Endothelial cell of umbilical vein (primary cell): ENCODE measurements at regions not wholly inside any gene's neighbourhood (a gene's known extent, or its start where the extent isn't known, plus 50 kb on each side); places are given as distances from the start of the nearest gene placed in this dataset.

ENCODE experiments used
- BruUV-seq: library from RNA; stranded (reverse); fragments of 400-500 nt; replicated peaks from 2 replicates; lab custom pipeline; 2021; lab: Mats Ljungman, UMichigan
- CTCF ChIA-PET: fragments of 300-600, 350-600 bp; sonication (Branson Sonifier 250); formaldehyde crosslinking; loops from one replicate; lab custom pipeline; 2021; ENCODE audit warnings: antibody characterized with exemption, inconsistent platforms; lab: Charles Lee
- POLR2A ChIA-PET: fragments of 300-600, 350-600 bp; sonication (Branson Sonifier 250); formaldehyde crosslinking; loops from one replicate; lab custom pipeline; 2021; ENCODE audit warnings: antibody characterized with exemption, inconsistent platforms; lab: Charles Lee
- DNase-seq: peaks from one replicate; pipeline ENCODE4 v3.0.0-alpha.2; 2011; ENCODE audit warnings: low read depth, low spot score
- FAIRE-seq: peaks from 2 replicates; lab custom pipeline; 2011; peaks lifted over from hg19 to GRCh38; lab: Jason Lieb, UNC
- H2AFZ ChIP-seq: 2 replicates; pipeline ENCODE4 v1.6.0; 2012; ENCODE audit warnings: low read depth, low read length, control low read depth, inconsistent platforms
- H3K27ac ChIP-seq: 2 replicates; pipeline ENCODE4 v1.5.1; 2011; ENCODE audit warnings: low read depth, mild to moderate bottlenecking, control low read depth, low read length, moderate library complexity; ENCODE audit not compliant: insufficient read depth
- H3K27me3 ChIP-seq, 2 experiments: 2 replicates each; pipeline versions ENCODE4 v1.6.0 to v1.6.1; 2011; ENCODE audit warnings: low read length in 2 of 2, mixed read lengths in 1 of 2; ENCODE audit not compliant: control insufficient read depth in 2 of 2, insufficient read depth in 2 of 2
- H3K36me3 ChIP-seq, 2 experiments: 2 replicates in 1 of 2; 3 replicates in 1 of 2; pipeline ENCODE4 v1.5.1; 2011; ENCODE audit warnings: low read length in 2 of 2, mild to moderate bottlenecking in 1 of 2, moderate library complexity in 1 of 2; ENCODE audit not compliant: control insufficient read depth in 2 of 2, insufficient read depth in 2 of 2; ENCODE audit errors: extremely low read depth in 1 of 2
- H3K4me1 ChIP-seq: 3 replicates; pipeline ENCODE4 v1.5.1; 2011; ENCODE audit warnings: mild to moderate bottlenecking, low read length; ENCODE audit not compliant: control insufficient read depth, insufficient read depth; ENCODE audit errors: extremely low read depth
- H3K4me2 ChIP-seq: 2 replicates; pipeline ENCODE4 v1.6.1; 2011; ENCODE audit warnings: low read length, control low read depth, mixed read lengths; ENCODE audit not compliant: insufficient read depth
- H3K4me3 ChIP-seq, 3 experiments: fragments of 200-600 bp in 1 of 3; sonication (generic), shearing (Covaris generic) in 1 of 3; replicated peaks in 1 of 3; 2 replicates each; pipeline ENCODE4 v1.5.1; 2011 to 2016; ENCODE audit warnings: control low read depth in 3 of 3, low read length in 3 of 3, mild to moderate bottlenecking in 2 of 3, inconsistent platforms in 1 of 3, low read depth in 1 of 3, moderate library complexity in 1 of 3; ENCODE audit not compliant: insufficient read depth in 1 of 3
- H3K79me2 ChIP-seq: 2 replicates; pipeline ENCODE4 v1.6.0; 2012; ENCODE audit warnings: low read length, inconsistent platforms; ENCODE audit not compliant: control insufficient read depth, insufficient read depth
- H3K9ac ChIP-seq: replicated peaks from 2 replicates; pipeline ENCODE3; 2011; ENCODE audit warnings: low read length, control low read depth; ENCODE audit not compliant: insufficient read depth; ENCODE audit errors: extremely low read depth
- H3K9me1 ChIP-seq: replicated peaks from 3 replicates; pipeline ENCODE4 v1.6.0; 2011; ENCODE audit warnings: mild to moderate bottlenecking, low read length; ENCODE audit not compliant: control insufficient read depth, insufficient read depth; ENCODE audit errors: extremely low read depth
- H3K9me3 ChIP-seq: replicated peaks from 2 replicates; pipeline ENCODE4 v1.5.1; 2012; ENCODE audit warnings: low read length, inconsistent platforms; ENCODE audit not compliant: control insufficient read depth, insufficient read depth
- H4K20me1 ChIP-seq: replicated peaks from 2 replicates; pipeline ENCODE3; 2011; ENCODE audit warnings: mild to moderate bottlenecking, low read length; ENCODE audit not compliant: control insufficient read depth, insufficient read depth; ENCODE audit errors: extremely low read depth
- EZH2 ChIP-seq: IDR thresholded peaks from 2 replicates; pipeline ENCODE4 v1.6.1; 2012; ENCODE audit warnings: borderline replicate concordance, low read depth, mild to moderate bottlenecking, moderate library complexity, low read length, inconsistent platforms; ENCODE audit not compliant: severe bottlenecking
- FOS ChIP-seq: IDR thresholded peaks from 2 replicates; pipeline ENCODE4 v1.6.1; 2011; ENCODE audit warnings: mild to moderate bottlenecking, low read length, moderate library complexity, borderline replicate concordance; ENCODE audit not compliant: insufficient read depth
- GATA2 ChIP-seq: IDR thresholded peaks from 2 replicates; pipeline ENCODE4 v1.7.0; 2011; ENCODE audit warnings: low read depth, mild to moderate bottlenecking, moderate library complexity, mixed read lengths, low read length; ENCODE audit not compliant: insufficient read length, insufficient read depth
- JUN ChIP-seq: IDR thresholded peaks from 2 replicates; pipeline ENCODE4 v1.6.1; 2011; ENCODE audit warnings: borderline replicate concordance, low read depth; ENCODE audit not compliant: insufficient read length, insufficient read depth
- MAX ChIP-seq: IDR thresholded peaks from 2 replicates; pipeline ENCODE4 v1.6.1; 2011; ENCODE audit not compliant: insufficient read depth, insufficient read length
- MYC ChIP-seq: IDR thresholded peaks from one replicate; pipeline ENCODE4 v1.6.1; 2011; ENCODE audit warnings: mild to moderate bottlenecking, low read depth, low read length
- POLR2A ChIP-seq: IDR thresholded peaks from 2 replicates; pipeline ENCODE4 v1.6.1; 2012; ENCODE audit warnings: low read depth, mild to moderate bottlenecking, control low read depth, low read length
- POLR2AphosphoS5 ChIP-seq: IDR thresholded peaks from 2 replicates; pipeline ENCODE4 v1.6.1; 2012; ENCODE audit warnings: low read depth, mild to moderate bottlenecking, control low read depth, low read length, moderate library complexity; ENCODE audit not compliant: insufficient read depth
- dilution Hi-C: fragments of 300-500 bp; cut with MboI; formaldehyde crosslinking; loops from one replicate; pipeline ENCODE4 v1.15.0; 2019; ENCODE audit warnings: low sequenced_read_pairs; ENCODE audit not compliant: extremely low pct_ligation_motif_present
- intact Hi-C: fragments of 100-400 bp; cut with micrococcal nuclease; formaldehyde crosslinking; loops from one replicate; pipeline ENCODE4 v1.10.0; 2022
- TF ChIP-seq, protein P1 (sequence below), 2 donors: IDR thresholded peaks; 1 replicate in 1 of 2; 2 replicates in 1 of 2; pipeline ENCODE4 v1.5.1; 2011; ENCODE audit warnings: low read length in 2 of 2, mild to moderate bottlenecking in 2 of 2, moderate library complexity in 2 of 2, control low read depth in 1 of 2, inconsistent platforms in 1 of 2, low read depth in 1 of 2; ENCODE audit not compliant: insufficient read depth in 1 of 2; ENCODE audit errors: extremely low read depth in 1 of 2

GRCh38 chr3:39725321-39725720 lies 84.1 kb upstream of the MYRIP start:
- dilution Hi-C loops, result no loop called here

More at GRCh38 chr3:39725321-39725720, 84.1 kb upstream of the MYRIP start:
- DNase-seq (no peak), FAIRE-seq (no peak)
- H2AFZ ChIP-seq, result no peak overlapping the region
- CTCF ChIA-PET, result interaction anchor here (1.0 to 4.9 kb wide), 17 partner anchors 9 to 467 kb away, joined by 3 to 119 read pairs (median 7); partner anchors contain the start of gene MYRIP
- H3K36me3 ChIP-seq, result no peaks in the 10 kb centered on the region
- H3K4me3 ChIP-seq, result no peak overlapping the region
- no peaks in the 10 kb centered on the region for H3K9me1 ChIP-seq
- no peak for TF ChIP-seq POLR2A
- TF ChIP-seq JUN, result no peak
- no peak for TF ChIP-seq MAX
- TF ChIP-seq, protein P1, sequence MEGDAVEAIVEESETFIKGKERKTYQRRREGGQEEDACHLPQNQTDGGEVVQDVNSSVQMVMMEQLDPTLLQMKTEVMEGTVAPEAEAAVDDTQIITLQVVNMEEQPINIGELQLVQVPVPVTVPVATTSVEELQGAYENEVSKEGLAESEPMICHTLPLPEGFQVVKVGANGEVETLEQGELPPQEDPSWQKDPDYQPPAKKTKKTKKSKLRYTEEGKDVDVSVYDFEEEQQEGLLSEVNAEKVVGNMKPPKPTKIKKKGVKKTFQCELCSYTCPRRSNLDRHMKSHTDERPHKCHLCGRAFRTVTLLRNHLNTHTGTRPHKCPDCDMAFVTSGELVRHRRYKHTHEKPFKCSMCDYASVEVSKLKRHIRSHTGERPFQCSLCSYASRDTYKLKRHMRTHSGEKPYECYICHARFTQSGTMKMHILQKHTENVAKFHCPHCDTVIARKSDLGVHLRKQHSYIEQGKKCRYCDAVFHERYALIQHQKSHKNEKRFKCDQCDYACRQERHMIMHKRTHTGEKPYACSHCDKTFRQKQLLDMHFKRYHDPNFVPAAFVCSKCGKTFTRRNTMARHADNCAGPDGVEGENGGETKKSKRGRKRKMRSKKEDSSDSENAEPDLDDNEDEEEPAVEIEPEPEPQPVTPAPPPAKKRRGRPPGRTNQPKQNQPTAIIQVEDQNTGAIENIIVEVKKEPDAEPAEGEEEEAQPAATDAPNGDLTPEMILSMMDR (IDR thresholded peaks at IDR 0.05; ENCODE audit: extremely low read depth in 1 of 2, insufficient read depth in 1 of 2, low read depth in 1 of 2, low read length in 2 of 2), result no peak
- no peak for TF ChIP-seq EZH2
- TF ChIP-seq FOS, result no peak
- TF ChIP-seq GATA2, result no peak
- no peak for TF ChIP-seq POLR2AphosphoS5
- no peak for TF ChIP-seq MYC
- H3K79me2 ChIP-seq, result no peaks in the 10 kb centered on the region
- no peaks in the 10 kb centered on the region for H3K4me1 ChIP-seq
- H4K20me1 ChIP-seq, result no peaks in the 10 kb centered on the region
- no peak overlapping the region for H3K9ac ChIP-seq
- H3K4me2 ChIP-seq, result no peak overlapping the region
- no peak overlapping the region for H3K27ac ChIP-seq
- intact Hi-C loops, result no loop called here
- no TSS peak for BruUV-seq
- H3K27me3 ChIP-seq, result no peaks in the 10 kb centered on the region
- H3K9me3 ChIP-seq, result no peaks in the 10 kb centered on the region
- POLR2A ChIA-PET, result no interaction called here
